OCI-M1 (cell line): ENCODE measurements at regions not wholly inside any gene's neighbourhood (a gene's known extent, or its start where the extent isn't known, plus 50 kb on each side); places are given as distances from the start of the nearest gene placed in this dataset.
"Not testable (repeated sequence)": the region's sequence is repeated elsewhere in the genome, so short reads cannot be mapped to it uniquely, and the experiment has no call there.

Source experiments
- DNase-seq: peaks from one replicate; lab custom pipeline; 2025; lab: John Stamatoyannopoulos, UW

DNA sequence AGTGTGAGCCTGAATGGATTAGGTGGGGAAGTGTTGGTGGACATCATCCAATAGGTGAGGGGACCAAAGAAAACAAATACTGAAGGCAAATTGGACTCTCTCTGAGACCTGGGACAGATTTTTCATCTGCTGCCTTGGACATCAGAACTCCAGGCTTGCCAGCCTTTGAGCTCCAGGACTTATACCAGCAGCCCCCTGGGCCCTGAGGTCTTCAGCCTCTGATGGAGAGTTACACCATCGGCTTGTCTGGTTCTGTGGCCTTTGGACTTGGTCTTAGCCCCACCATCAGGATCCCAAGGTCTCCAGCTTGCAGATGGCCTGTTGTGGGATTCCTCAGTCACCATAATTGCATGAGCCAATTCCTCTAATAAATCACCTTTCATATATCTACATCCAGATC lies 80.8 kb upstream of the SLC8A3 start:
- no peak for DNase-seq

GRCh38 chr14:70268760-70269159 lies 80.0 kb upstream of the SLC8A3 start:
- DNase-seq, result no peak

DNA sequence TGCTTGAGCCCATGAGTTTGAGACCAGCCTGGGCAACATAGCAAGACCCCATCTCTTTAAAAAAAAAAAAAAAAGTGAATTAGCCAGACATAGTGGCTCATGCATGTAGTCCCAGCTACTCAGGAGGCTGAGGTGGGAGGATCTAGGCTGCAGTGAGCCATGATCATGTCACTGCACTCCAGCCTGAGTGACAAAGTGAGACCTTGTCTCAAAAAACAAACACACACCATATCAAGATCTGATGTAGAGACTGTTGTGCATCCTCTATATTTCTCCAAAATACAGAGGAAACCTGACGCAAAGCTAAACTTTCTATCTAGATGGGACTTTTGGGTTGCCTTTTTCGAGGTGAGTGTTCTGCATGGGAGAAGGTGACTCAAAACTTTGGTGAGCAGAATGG lies 77.4 kb upstream of the SLC8A3 start:
- DNase-seq, result no peak

DNA sequence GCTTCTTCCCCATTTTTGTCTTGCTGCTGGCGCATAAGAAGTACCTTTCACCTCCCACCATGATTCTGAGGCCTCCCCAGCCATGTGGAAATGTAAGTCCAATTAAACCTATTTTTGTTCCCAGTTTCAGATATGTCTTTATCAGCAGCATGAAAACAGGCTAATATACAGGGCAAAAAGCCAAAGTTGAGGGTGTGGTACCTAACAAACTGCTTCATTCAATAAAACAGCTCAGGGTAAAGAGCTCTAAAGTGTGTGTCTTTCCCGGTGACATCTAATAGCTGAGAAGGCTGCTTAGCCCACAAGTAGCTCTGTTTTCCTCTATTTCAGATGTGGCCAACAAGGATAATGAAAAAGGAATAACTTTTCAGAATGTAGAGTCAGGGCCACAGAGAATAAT lies 76.7 kb upstream of the SLC8A3 start:
- DNase-seq, result no peak

DNA sequence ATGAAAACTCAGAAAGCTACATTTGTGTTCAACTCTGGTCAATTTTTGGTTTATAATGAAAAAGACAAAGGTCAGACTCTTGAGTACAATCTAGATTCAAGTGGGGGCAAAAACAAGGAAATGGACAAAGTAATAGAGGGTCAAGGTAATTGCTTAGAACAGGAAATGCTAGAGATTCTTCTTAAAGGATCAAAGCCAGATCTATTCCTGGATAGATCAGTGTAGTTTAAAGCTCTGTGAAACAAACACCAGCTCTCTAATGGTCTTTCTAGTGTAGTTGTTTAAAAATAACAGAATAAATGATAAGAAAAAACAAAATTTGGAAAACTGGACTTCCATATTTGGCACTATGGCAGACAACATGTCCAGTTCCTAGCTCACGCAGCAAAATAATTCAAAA lies 70.7 kb upstream of the SLC8A3 start:
- no peak for DNase-seq

DNA sequence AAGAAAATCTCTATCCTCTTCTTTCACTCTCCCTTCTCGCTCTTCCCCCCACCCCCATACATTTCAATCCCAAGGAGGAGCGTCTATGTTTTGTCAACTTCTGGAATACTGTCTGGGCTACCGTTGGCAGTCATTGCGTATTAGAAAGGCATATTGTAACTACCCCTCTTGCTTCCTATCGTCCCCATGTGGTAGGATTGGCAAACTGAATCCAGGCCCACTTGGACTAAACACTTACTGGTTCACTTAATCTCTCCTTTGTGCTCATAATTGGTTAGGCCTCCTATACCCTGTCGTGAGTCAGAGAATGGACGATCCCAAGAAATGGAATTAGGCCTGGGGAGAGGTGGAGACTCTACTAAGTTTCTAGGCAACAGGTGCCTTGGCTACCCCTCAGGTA lies 68.8 kb upstream of the SLC8A3 start:
- DNase-seq, result peak; percentile 71

- DNase-seq, result no peak
Measured at GRCh38 chr14:70256601-70257000, 67.8 kb upstream of the SLC8A3 start.

- not testable (repeated sequence) for DNase-seq
Measured at GRCh38 chr14:70255071-70256057, 66.6 kb upstream of the SLC8A3 start.

DNA sequence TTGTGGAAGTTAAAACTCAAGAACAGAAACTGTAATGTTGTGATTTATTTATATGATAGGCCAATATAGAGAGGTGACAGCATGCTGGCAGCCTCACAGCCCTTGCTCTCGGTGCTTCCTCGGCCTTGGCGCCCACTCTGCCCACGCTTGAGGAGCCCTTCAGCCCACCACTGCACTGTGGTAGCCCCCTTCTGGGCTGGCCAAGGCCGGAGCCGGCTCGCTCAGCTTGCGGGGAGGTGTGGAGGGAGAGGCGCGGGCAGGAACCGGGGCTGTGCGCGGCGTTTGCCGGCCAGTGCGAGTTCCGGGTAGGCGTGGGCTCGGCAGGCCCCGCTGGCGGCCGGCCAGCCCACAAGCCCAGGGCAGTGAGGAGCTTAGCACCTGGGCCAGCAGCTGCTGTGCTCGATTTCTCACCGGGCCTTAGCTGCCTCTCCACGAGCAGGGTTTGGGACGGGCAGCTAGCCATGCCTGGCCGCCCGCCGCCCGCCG lies 65.8 kb upstream of the SLC8A3 start:
- peak; percentile 11 for DNase-seq

DNA sequence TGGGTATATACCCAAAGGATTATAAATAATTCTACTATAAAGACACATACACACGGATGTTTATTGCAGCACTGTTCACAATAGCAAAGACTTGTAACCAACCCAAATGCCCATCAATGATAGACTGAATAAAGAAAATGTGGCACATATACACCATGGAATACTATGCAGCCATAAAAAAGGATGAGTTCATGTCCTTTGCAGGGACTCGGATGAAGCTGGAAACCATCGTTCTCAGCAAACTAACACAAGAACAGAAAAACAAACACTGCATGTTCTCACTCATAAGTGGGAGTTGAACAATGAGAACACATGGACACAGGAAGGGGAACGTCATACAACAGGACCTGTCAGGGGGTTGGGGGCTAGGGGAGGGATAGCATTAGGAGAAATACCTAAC lies 64.8 kb upstream of the SLC8A3 start:
- DNase-seq, result not testable (repeated sequence)

DNA sequence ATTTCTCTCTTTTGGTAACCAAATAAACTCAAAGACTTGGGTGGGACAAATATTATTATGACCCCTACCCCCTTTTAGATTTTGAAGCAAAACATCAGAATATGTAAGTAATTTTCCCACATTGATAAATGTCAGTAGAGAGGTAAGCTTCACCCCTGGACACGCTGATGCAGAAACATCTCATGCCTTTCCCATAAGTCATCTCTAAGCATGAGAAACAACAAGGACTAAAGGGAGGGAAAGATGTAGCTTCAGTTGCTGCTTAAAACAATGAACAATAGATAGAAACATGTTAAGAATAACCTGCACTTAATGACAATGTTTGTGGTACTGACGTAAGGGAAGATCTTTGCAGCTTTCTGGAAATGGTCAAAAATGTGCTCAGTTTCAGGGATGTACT lies 56.3 kb upstream of the SLC8A3 start:
- no peak for DNase-seq

GRCh38 chr14:70239802-70240201 lies 51.1 kb upstream of the SLC8A3 start:
- no peak for DNase-seq

DNA sequence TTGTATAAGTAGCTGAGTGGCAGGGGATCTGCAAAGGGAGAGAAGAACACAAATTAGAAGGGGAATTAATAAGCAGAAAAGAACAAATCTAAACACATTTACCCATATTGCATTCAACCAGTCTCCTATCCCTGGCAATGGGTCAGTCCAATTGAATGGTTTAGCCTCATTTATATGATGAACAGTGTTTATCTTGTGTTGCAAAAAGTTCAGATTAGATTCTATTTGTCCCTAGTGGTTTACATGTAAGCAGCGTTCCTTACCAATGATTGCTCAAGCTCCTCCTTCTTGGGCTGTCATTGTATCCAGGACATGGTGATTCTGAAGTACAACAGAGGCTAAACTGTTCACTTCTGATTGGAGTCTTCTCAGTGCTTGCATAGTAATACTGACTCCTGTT lies 49.9 kb upstream of the SLC8A3 start:
- peak; percentile 38 for DNase-seq
